ENCODE measurements at regions not wholly inside any gene's neighbourhood (a gene's known extent, or its start where the extent isn't known, plus 50 kb on each side); places are given as distances from the start of the nearest gene placed in this dataset.

GRCh38 chr13:66009241-66009640 lies 1220.9 kb downstream of the PCDH9 start:
- Histone ChIP-seq H4K20me1 (no peaks in the 10 kb centered on the region), H3K4me3 (no peak overlapping the region), H3K9ac (no peak overlapping the region), H3K36me3 (no peaks in the 10 kb centered on the region), H3K9me3 (replicated peaks in 1 of 11) (peaks cover 13 to 24% (median 21%) of the 10 kb centered on the region in 11 experiments; a peak in 21 of 22 replicates), H3K4me2 (no peak overlapping the region), H3K27me3 (no peaks in the 10 kb centered on the region), H3K27ac (no peak overlapping the region), H3K4me1 (no peaks in the 10 kb centered on the region)
- no peak for TF ChIP-seq Cebpa-rat (IDR thresholded peaks at IDR 0.05)

GRCh38 chr13:66003558-66003957 lies 1226.6 kb downstream of the PCDH9 start:
- H3K27me3 ChIP-seq: no peaks in the 10 kb centered on the region
- peaks cover 0 to 4% (median 0%) of the 10 kb centered on the region in 11 experiments; a peak in 5 of 22 replicates for H3K9me3 ChIP-seq (replicated peaks in 1 of 11)
- H4K20me1 ChIP-seq: no peaks in the 10 kb centered on the region
- no peak overlapping the region for H3K4me2 ChIP-seq
- no peaks in the 10 kb centered on the region for H3K36me3 ChIP-seq
- no peaks in the 10 kb centered on the region for H3K4me1 ChIP-seq
- no peak for TF ChIP-seq Cebpa-rat (IDR thresholded peaks at IDR 0.05)
- no peak overlapping the region for H3K9ac ChIP-seq
- no peak overlapping the region for H3K27ac ChIP-seq
- H3K4me3 ChIP-seq: no peak overlapping the region

- H4K20me1 ChIP-seq: no peaks in the 10 kb centered on the region
- no peak overlapping the region for H3K27ac ChIP-seq
- no peak for TF ChIP-seq Cebpa-rat (IDR thresholded peaks at IDR 0.05)
- H3K4me1 ChIP-seq: no peaks in the 10 kb centered on the region
- H3K4me2 ChIP-seq: no peak overlapping the region
- no peaks in the 10 kb centered on the region for H3K27me3 ChIP-seq
- H3K9ac ChIP-seq: no peak overlapping the region
- H3K36me3 ChIP-seq: no peaks in the 10 kb centered on the region
- H3K9me3 ChIP-seq (replicated peaks in 1 of 11): peaks cover 0 to 4% (median 0%) of the 10 kb centered on the region in 11 experiments; a peak in 5 of 22 replicates
- H3K4me3 ChIP-seq: no peak overlapping the region
Observed at GRCh38 chr13:66001140-66001539, 1229.0 kb downstream of the PCDH9 start.

GRCh38 chr13:65999411-65999810 lies 1230.7 kb downstream of the PCDH9 start:
- Histone ChIP-seq H3K9ac (no peak overlapping the region), H3K4me3 (no peak overlapping the region), H4K20me1 (no peaks in the 10 kb centered on the region), H3K4me2 (no peak overlapping the region), H3K9me3 (replicated peaks in 1 of 11) (peaks cover 0 to 4% (median 0%) of the 10 kb centered on the region in 11 experiments; a peak in 5 of 22 replicates), H3K27ac (no peak overlapping the region), H3K27me3 (no peaks in the 10 kb centered on the region), H3K36me3 (no peaks in the 10 kb centered on the region), H3K4me1 (no peaks in the 10 kb centered on the region)
- TF ChIP-seq Cebpa-rat (IDR thresholded peaks at IDR 0.05): no peak

- no peaks in the 10 kb centered on the region for H3K4me1 ChIP-seq
- H3K9ac ChIP-seq: no peak overlapping the region
- H3K36me3 ChIP-seq: no peaks in the 10 kb centered on the region
- H3K27ac ChIP-seq: no peak overlapping the region
- H3K4me3 ChIP-seq: no peak overlapping the region
- no peaks in the 10 kb centered on the region for H4K20me1 ChIP-seq
- no peak for TF ChIP-seq Cebpa-rat (IDR thresholded peaks at IDR 0.05)
- H3K27me3 ChIP-seq: no peaks in the 10 kb centered on the region
- H3K9me3 ChIP-seq (replicated peaks in 1 of 11): no peaks in the 10 kb centered on the region
- no peak overlapping the region for H3K4me2 ChIP-seq
Observed at GRCh38 chr13:65990684-65991083, 1239.5 kb downstream of the PCDH9 start.

- no peaks in the 10 kb centered on the region for H3K27me3 ChIP-seq
- no peak overlapping the region for H3K9ac ChIP-seq
- no peak for TF ChIP-seq Cebpa-rat (IDR thresholded peaks at IDR 0.05)
- H3K27ac ChIP-seq: no peak overlapping the region
- no peaks in the 10 kb centered on the region for H3K9me3 ChIP-seq (replicated peaks in 1 of 11)
- no peak overlapping the region for H3K4me3 ChIP-seq
- H3K4me1 ChIP-seq: no peaks in the 10 kb centered on the region
- H3K4me2 ChIP-seq: no peak overlapping the region
- no peaks in the 10 kb centered on the region for H3K36me3 ChIP-seq
- no peaks in the 10 kb centered on the region for H4K20me1 ChIP-seq
Observed at GRCh38 chr13:65985612-65986011, 1244.5 kb downstream of the PCDH9 start.

- Histone ChIP-seq H4K20me1 (no peaks in the 10 kb centered on the region), H3K9ac (no peak overlapping the region), H3K9me3 (replicated peaks in 1 of 11) (peaks cover 7 to 16% (median 10%) of the 10 kb centered on the region in 11 experiments; a peak in 20 of 22 replicates), H3K4me1 (no peaks in the 10 kb centered on the region), H3K27me3 (no peaks in the 10 kb centered on the region), H3K4me2 (no peak overlapping the region), H3K4me3 (no peak overlapping the region), H3K27ac (no peak overlapping the region), H3K36me3 (no peaks in the 10 kb centered on the region)
- TF ChIP-seq Cebpa-rat (IDR thresholded peaks at IDR 0.05): no peak
Observed at GRCh38 chr13:65977525-65977924, 1252.6 kb downstream of the PCDH9 start.

GRCh38 chr13:65971541-65971940 lies 1258.6 kb downstream of the PCDH9 start:
- H3K9me3 ChIP-seq (replicated peaks in 1 of 11): no peaks in the 10 kb centered on the region
- no peaks in the 10 kb centered on the region for H4K20me1 ChIP-seq
- H3K36me3 ChIP-seq: no peaks in the 10 kb centered on the region
- no peak overlapping the region for H3K9ac ChIP-seq
- H3K4me3 ChIP-seq: no peak overlapping the region
- TF ChIP-seq Cebpa-rat (IDR thresholded peaks at IDR 0.05): no peak
- no peak overlapping the region for H3K4me2 ChIP-seq
- H3K27ac ChIP-seq: no peak overlapping the region
- no peaks in the 10 kb centered on the region for H3K27me3 ChIP-seq
- H3K4me1 ChIP-seq: peaks cover 0 to 8% (median 0%) of the 10 kb centered on the region in 10 experiments; a peak in 6 of 20 replicates

GRCh38 chr13:65966991-65967451 lies 1263.1 kb downstream of the PCDH9 start:
- Histone ChIP-seq H3K4me2 (peak overlapping the region in 3 of 11 experiments; percentile 10 to 35 (median 25); a peak in 3 of 22 replicates), H3K27ac (no peak overlapping the region), H4K20me1 (no peaks in the 10 kb centered on the region), H3K36me3 (no peaks in the 10 kb centered on the region), H3K4me1 (peaks cover 0 to 8% (median 0%) of the 10 kb centered on the region in 10 experiments; a peak in 6 of 20 replicates), H3K27me3 (no peaks in the 10 kb centered on the region), H3K4me3 (no peak overlapping the region), H3K9ac (no peak overlapping the region), H3K9me3 (replicated peaks in 1 of 11) (no peaks in the 10 kb centered on the region)
- no peak for TF ChIP-seq Cebpa-rat (IDR thresholded peaks at IDR 0.05)

GRCh38 chr13:65965501-65965900 lies 1264.6 kb downstream of the PCDH9 start:
- H3K36me3 ChIP-seq: no peaks in the 10 kb centered on the region
- H4K20me1 ChIP-seq: no peaks in the 10 kb centered on the region
- no peak overlapping the region for H3K9ac ChIP-seq
- no peaks in the 10 kb centered on the region for H3K27me3 ChIP-seq
- no peak overlapping the region for H3K4me3 ChIP-seq
- no peak overlapping the region for H3K4me2 ChIP-seq
- no peaks in the 10 kb centered on the region for H3K9me3 ChIP-seq (replicated peaks in 1 of 11)
- H3K4me1 ChIP-seq: peaks cover 0 to 8% (median 0%) of the 10 kb centered on the region in 10 experiments; a peak in 6 of 20 replicates
- no peak for TF ChIP-seq Cebpa-rat (IDR thresholded peaks at IDR 0.05)
- H3K27ac ChIP-seq: no peak overlapping the region
